CD4-positive, alpha-beta memory T cell (primary cell): ENCODE measurements at regions not wholly inside any gene's neighbourhood (a gene's known extent, or its start where the extent isn't known, plus 50 kb on each side); places are given as distances from the start of the nearest gene placed in this dataset.

ENCODE experiments used
- CTCF ChIA-PET: fragments of 350-600 bp; sonication (Branson Sonifier 250); formaldehyde crosslinking; loops from one replicate; lab custom pipeline; 2021; ENCODE audit warnings: inconsistent platforms; ENCODE audit not compliant: partially characterized antibody; lab: Charles Lee
- POLR2A ChIA-PET: fragments of 350-600 bp; sonication (Branson Sonifier 250); formaldehyde crosslinking; loops from one replicate; lab custom pipeline; 2021; ENCODE audit not compliant: partially characterized antibody; lab: Charles Lee
- DNase-seq, 5 donors: peaks; one replicate each; pipeline versions ENCODE4 v3.0.0 to v3.0.0-alpha.2; 2020 to 2022; ENCODE audit warnings: mixed read lengths in 1 of 5
- H3K27ac ChIP-seq: one replicate; pipeline ENCODE4 v1.7.0; 2013; ENCODE audit warnings: low read depth, low read length
- H3K27me3 ChIP-seq: 2 replicates; pipeline ENCODE4 v1.7.0; 2013; ENCODE audit warnings: mild to moderate bottlenecking, low read length, moderate library complexity; ENCODE audit not compliant: insufficient read depth
- H3K36me3 ChIP-seq: 2 replicates; pipeline ENCODE4 v1.7.0; 2013; ENCODE audit warnings: mild to moderate bottlenecking, low read length, moderate library complexity; ENCODE audit not compliant: insufficient read depth
- H3K4me1 ChIP-seq: 2 replicates; pipeline ENCODE4 v1.7.0; 2013; ENCODE audit warnings: mild to moderate bottlenecking, low read length, moderate library complexity; ENCODE audit not compliant: insufficient read depth
- H3K4me3 ChIP-seq, 2 donors: one replicate each; pipeline ENCODE4 v1.7.0; 2013; ENCODE audit warnings: low read length in 2 of 2, mild to moderate bottlenecking in 1 of 2
- H3K9me3 ChIP-seq, 2 donors: one replicate each; pipeline ENCODE4 v1.7.0; 2013; ENCODE audit warnings: low read length in 2 of 2, control low read depth in 1 of 2; ENCODE audit not compliant: control insufficient read depth in 1 of 2
- H3K27ac Mint-ChIP-seq, 7 donors: one replicate each; pipeline ENCODE4 v1.8.0; 2020 to 2021; ENCODE audit warnings: mixed read lengths in 7 of 7, mild to moderate bottlenecking in 6 of 7, inconsistent platforms in 3 of 7, moderate library complexity in 3 of 7
- H3K27me3 Mint-ChIP-seq, 2 donors: one replicate each; pipeline ENCODE4 v1.8.0; 2020 to 2021; ENCODE audit warnings: mixed read lengths in 2 of 2
- H3K36me3 Mint-ChIP-seq, 2 donors: one replicate each; pipeline ENCODE4 v1.8.0; 2020 to 2021; ENCODE audit warnings: mixed read lengths in 2 of 2, inconsistent platforms in 1 of 2, mild to moderate bottlenecking in 1 of 2
- H3K4me1 Mint-ChIP-seq, 4 donors: one replicate each; pipeline ENCODE4 v1.8.0; 2020 to 2021; ENCODE audit warnings: mixed read lengths in 4 of 4, mild to moderate bottlenecking in 1 of 4
- H3K4me3 Mint-ChIP-seq, 8 donors: one replicate each; pipeline ENCODE4 v1.8.0; 2020 to 2021; ENCODE audit warnings: mixed read lengths in 8 of 8, mild to moderate bottlenecking in 7 of 8, moderate library complexity in 6 of 8, inconsistent platforms in 3 of 8
- H3K9me3 Mint-ChIP-seq, 8 donors: one replicate each; pipeline ENCODE4 v1.8.0; 2020 to 2021; ENCODE audit warnings: mixed read lengths in 8 of 8, mild to moderate bottlenecking in 5 of 8, inconsistent platforms in 3 of 8, moderate library complexity in 1 of 8
- intact Hi-C: fragments of 100-400 bp; cut with micrococcal nuclease; formaldehyde crosslinking; loops from one replicate; pipeline ENCODE4 v1.15.1; 2023

DNA sequence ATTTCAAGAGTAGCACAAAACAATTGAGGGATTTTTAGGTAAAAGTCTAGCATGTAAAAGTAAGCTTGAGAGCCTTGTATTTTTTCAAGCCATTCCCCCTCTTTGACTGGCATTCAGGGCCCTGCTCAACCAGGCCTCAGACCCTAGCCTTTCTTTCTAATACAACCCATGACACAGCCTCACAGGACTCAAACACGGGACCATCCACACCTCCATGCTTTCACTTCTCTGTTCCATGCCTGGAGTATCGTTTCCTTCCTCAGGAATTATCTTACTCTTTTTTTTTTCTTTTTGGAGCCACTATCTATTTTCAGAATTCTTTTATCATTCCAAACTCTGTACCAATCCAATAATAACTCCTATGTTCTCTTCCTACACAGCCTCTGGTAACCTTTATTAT lies 560.2 kb upstream of the CLINT1 start:
- Mint-ChIP-seq H3K4me3 (no peak overlapping the region), H3K27me3 (peaks cover 0 to 1% of the 10 kb centered on the region in 2 donors), H3K4me1 (no peaks in the 10 kb centered on the region), H3K36me3 (no peaks in the 10 kb centered on the region), H3K9me3 (peaks cover 0 to 8% (median 0%) of the 10 kb centered on the region in 8 donors), H3K27ac (no peak overlapping the region)
- Histone ChIP-seq H3K4me3 (no peak overlapping the region), H3K27me3 (no peaks in the 10 kb centered on the region), H3K4me1 (no peaks in the 10 kb centered on the region), H3K27ac (no peak overlapping the region), H3K9me3 (no peaks in the 10 kb centered on the region), H3K36me3 (no peaks in the 10 kb centered on the region)
- DNase-seq = no peak
- ChIA-PET POLR2A (no interaction called here), CTCF (no interaction called here)
- intact Hi-C loops = no loop called here

DNA sequence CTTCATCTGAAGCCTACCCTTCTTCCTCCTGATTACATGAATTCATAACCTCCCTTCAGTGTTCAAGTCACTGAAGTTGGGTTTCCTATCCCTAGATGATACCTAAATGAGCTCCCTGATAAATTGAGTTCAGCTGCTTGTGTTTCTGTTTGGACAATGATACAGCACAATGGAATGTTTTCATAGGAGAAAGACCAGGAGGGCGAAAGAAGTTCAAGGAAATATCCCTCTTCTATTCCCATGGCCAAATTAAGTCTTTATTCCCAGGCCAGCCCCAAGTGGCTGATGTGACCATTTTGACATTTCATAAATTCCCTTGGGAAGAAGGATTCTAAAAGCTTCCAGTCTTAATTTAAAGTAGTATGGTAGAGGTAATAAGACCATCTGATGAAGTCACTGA lies 555.8 kb upstream of the CLINT1 start:
- H3K4me1 Mint-ChIP-seq = no peaks in the 10 kb centered on the region
- Histone ChIP-seq H3K27ac (no peak overlapping the region), H3K36me3 (no peaks in the 10 kb centered on the region), H3K9me3 (no peaks in the 10 kb centered on the region), H3K27me3 (no peaks in the 10 kb centered on the region), H3K4me3 (no peak overlapping the region), H3K4me1 (no peaks in the 10 kb centered on the region)
- POLR2A ChIA-PET = no interaction called here
- no peak overlapping the region for H3K27ac Mint-ChIP-seq
- DNase-seq = no peak
- H3K27me3 Mint-ChIP-seq = peaks cover 0 to 2% of the 10 kb centered on the region in 2 donors
- H3K9me3 Mint-ChIP-seq = peaks cover 0 to 5% (median 0%) of the 10 kb centered on the region in 8 donors
- no peak overlapping the region for H3K4me3 Mint-ChIP-seq
- CTCF ChIA-PET = no interaction called here
- intact Hi-C loops = no loop called here
- no peaks in the 10 kb centered on the region for H3K36me3 Mint-ChIP-seq

DNA sequence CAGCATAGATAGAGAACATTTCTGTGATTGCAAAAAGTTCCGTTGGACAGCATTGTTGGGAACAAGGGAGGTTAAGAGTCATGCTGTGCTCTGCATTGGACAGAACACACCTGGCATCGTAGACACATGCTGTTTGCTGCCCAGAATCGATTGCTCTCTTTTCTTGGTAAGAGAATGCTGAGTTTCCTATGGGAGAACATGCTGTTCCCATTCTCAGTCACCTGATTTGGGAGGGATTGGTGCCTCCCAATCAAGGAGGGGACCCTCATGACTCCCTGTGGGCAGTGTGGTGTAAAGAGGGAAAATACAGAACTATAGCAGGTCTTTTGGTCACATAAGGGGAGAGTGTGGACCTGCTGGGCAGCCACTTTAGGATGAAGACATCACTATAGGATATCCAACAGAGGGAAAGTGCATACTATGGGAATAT lies 555.4 kb upstream of the CLINT1 start:
- no peaks in the 10 kb centered on the region for H3K9me3 ChIP-seq
- no peak for DNase-seq
- no peaks in the 10 kb centered on the region for H3K27me3 ChIP-seq
- ChIA-PET CTCF (no interaction called here), POLR2A (no interaction called here)
- Mint-ChIP-seq H3K9me3 (peaks cover 0 to 1% (median 0%) of the 10 kb centered on the region in 8 donors), H3K27me3 (peaks cover 0 to 2% of the 10 kb centered on the region in 2 donors), H3K27ac (no peak overlapping the region), H3K4me3 (no peak overlapping the region), H3K4me1 (no peaks in the 10 kb centered on the region), H3K36me3 (no peaks in the 10 kb centered on the region)
- H3K27ac ChIP-seq = no peak overlapping the region
- intact Hi-C loops = no loop called here
- H3K4me3 ChIP-seq = no peak overlapping the region
- no peaks in the 10 kb centered on the region for H3K36me3 ChIP-seq
- no peaks in the 10 kb centered on the region for H3K4me1 ChIP-seq

DNA sequence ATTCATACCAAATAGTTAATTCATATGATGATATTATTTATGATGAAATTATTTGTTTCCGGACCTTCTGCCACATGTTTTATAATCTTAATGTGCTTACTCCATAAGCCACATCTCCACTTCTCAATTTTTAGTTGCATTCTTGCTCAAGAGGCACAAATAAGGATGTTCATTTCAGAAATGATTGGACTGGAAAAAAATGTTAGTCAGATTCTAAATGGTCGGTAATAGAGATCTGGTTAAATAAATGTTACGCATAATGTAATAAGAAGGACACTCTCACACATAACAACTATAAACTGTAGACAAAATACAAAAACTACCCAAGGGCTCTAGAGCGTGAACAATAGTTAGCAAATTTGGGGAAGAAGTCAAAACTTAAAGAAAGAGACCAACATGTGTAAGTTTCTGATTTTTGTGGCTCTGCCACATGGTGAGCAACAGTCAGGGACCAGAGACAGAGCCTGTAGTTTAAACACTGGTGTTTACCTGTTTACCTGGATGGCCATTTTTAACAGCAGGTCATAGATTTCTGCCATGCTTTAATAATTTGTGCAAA lies 554.3 kb upstream of the CLINT1 start:
- CTCF ChIA-PET = no interaction called here
- no peak for DNase-seq
- POLR2A ChIA-PET = no interaction called here
- no peaks in the 10 kb centered on the region for H3K4me1 Mint-ChIP-seq
- no peak overlapping the region for H3K4me3 Mint-ChIP-seq
- peaks cover 0 to 2% of the 10 kb centered on the region in 2 donors for H3K27me3 Mint-ChIP-seq
- H3K9me3 Mint-ChIP-seq = no peaks in the 10 kb centered on the region
- no peak overlapping the region for H3K27ac ChIP-seq
- intact Hi-C loops = no loop called here
- H3K4me3 ChIP-seq = no peak overlapping the region
- no peak overlapping the region for H3K27ac Mint-ChIP-seq
- no peaks in the 10 kb centered on the region for H3K27me3 ChIP-seq
- H3K9me3 ChIP-seq = no peaks in the 10 kb centered on the region
- no peaks in the 10 kb centered on the region for H3K36me3 Mint-ChIP-seq
- H3K4me1 ChIP-seq = no peaks in the 10 kb centered on the region
- no peaks in the 10 kb centered on the region for H3K36me3 ChIP-seq

DNA sequence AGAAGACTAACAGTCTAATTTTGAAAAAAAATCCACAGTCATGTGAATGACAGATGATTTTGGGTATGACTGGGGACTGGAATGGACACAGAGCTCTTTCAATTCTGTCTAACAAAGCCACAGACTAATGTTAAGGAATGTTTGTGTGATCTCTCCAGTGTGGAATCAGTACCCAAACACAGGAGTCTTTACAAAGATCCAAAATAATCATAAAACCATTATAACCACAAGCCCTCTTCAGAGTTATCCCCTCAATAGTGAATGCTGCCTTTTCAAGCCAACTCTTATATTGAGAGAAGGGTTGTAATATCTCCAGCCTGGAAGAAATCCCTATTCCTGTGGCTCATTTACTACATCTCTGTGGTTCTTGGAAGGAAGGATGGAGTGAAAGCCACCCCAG lies 552.0 kb upstream of the CLINT1 start:
- Mint-ChIP-seq H3K36me3 (no peaks in the 10 kb centered on the region), H3K27ac (no peak overlapping the region), H3K4me1 (no peaks in the 10 kb centered on the region), H3K27me3 (peaks cover 0 to 2% of the 10 kb centered on the region in 2 donors), H3K4me3 (no peak overlapping the region), H3K9me3 (peaks cover 0 to 2% (median 0%) of the 10 kb centered on the region in 8 donors)
- H3K27ac ChIP-seq = no peak overlapping the region
- H3K36me3 ChIP-seq = no peaks in the 10 kb centered on the region
- no peak overlapping the region for H3K4me3 ChIP-seq
- DNase-seq = no peak
- POLR2A ChIA-PET = interaction anchor here (1.3 kb wide), 1 partner anchor 11 kb away, joined by 3 read pairs; no protein-coding TSS in a partner anchor
- H3K27me3 ChIP-seq = no peaks in the 10 kb centered on the region
- CTCF ChIA-PET = no interaction called here
- H3K4me1 ChIP-seq = no peaks in the 10 kb centered on the region
- no peaks in the 10 kb centered on the region for H3K9me3 ChIP-seq
- intact Hi-C loops = no loop called here

DNA sequence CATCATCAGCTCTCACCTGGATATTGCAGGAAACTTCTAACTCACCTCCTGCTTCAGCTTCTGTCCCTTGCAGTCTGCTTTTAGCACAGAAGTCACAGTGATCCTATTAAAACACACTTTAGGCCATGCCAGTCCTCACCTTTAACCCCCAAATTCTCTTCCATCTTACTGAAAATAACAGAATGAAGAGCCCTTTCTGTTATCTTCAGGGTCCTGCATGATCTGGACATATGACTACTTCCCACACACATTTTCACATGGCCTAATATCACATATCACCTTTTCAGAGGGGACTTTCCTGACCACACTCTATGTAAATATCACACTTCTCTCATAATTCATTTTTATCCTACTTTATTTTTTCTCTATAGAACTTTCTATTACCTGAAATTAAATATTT lies 550.6 kb upstream of the CLINT1 start:
- H3K27ac Mint-ChIP-seq = no peak overlapping the region
- H3K4me1 Mint-ChIP-seq = no peaks in the 10 kb centered on the region
- H3K27me3 Mint-ChIP-seq = peaks cover 0 to 2% of the 10 kb centered on the region in 2 donors
- no peaks in the 10 kb centered on the region for H3K36me3 Mint-ChIP-seq
- POLR2A ChIA-PET = no interaction called here
- CTCF ChIA-PET = no interaction called here
- Histone ChIP-seq H3K4me3 (no peak overlapping the region), H3K27me3 (no peaks in the 10 kb centered on the region), H3K36me3 (no peaks in the 10 kb centered on the region), H3K9me3 (no peaks in the 10 kb centered on the region), H3K4me1 (no peaks in the 10 kb centered on the region), H3K27ac (no peak overlapping the region)
- H3K4me3 Mint-ChIP-seq = no peak overlapping the region
- peaks cover 0 to 8% (median 4%) of the 10 kb centered on the region in 8 donors for H3K9me3 Mint-ChIP-seq
- intact Hi-C loops = no loop called here
- DNase-seq = no peak

DNA sequence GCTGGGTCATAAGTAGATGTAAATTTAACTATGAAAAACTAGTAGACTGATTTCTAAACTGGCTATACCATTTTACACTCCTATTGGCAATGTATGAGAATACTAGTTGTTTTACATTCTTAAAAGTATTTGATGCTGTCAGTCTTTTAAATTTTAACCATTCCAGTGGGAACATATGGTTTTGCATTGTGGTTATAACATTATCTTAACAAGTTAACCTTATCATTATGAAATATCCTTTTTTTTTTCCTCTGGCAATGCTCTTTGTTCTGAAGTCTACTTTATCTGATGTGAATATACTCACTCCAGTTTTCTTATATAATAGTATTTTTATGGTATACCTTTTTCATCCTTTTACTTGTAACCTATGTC lies 548.9 kb upstream of the CLINT1 start:
- intact Hi-C loops = no loop called here
- no peak overlapping the region for H3K27ac ChIP-seq
- H3K9me3 ChIP-seq = no peaks in the 10 kb centered on the region
- no peak overlapping the region for H3K27ac Mint-ChIP-seq
- H3K36me3 Mint-ChIP-seq = peaks cover 0 to 3% of the 10 kb centered on the region in 2 donors
- no peaks in the 10 kb centered on the region for H3K36me3 ChIP-seq
- no peaks in the 10 kb centered on the region for H3K4me1 ChIP-seq
- H3K4me3 ChIP-seq = no peak overlapping the region
- POLR2A ChIA-PET = no interaction called here
- H3K27me3 Mint-ChIP-seq = no peaks in the 10 kb centered on the region
- CTCF ChIA-PET = interaction anchor here (1.4 kb wide), 1 partner anchor 20 kb away, joined by 3 read pairs; no protein-coding TSS in a partner anchor
- no peaks in the 10 kb centered on the region for H3K4me1 Mint-ChIP-seq
- no peaks in the 10 kb centered on the region for H3K27me3 ChIP-seq
- H3K9me3 Mint-ChIP-seq = peaks cover 0 to 24% (median 16%) of the 10 kb centered on the region in 8 donors
- no peak for DNase-seq
- no peak overlapping the region for H3K4me3 Mint-ChIP-seq
